Stimulated activated CD8-positive, alpha-beta memory T cell treated with anti-CD3 and anti-CD28 coated beads, Interleukin-12 subunit alpha, Interleukin-12 subunit beta, amount 100 ng/mL, for 1 hour (primary cell): ENCODE measurements at regions not wholly inside any gene's neighbourhood (a gene's known extent, or its start where the extent isn't known, plus 50 kb on each side); places are given as distances from the start of the nearest gene placed in this dataset.

Source experiments
- DNase-seq: peaks from one replicate; pipeline ENCODE4 v3.0.0-alpha.2; 2020; ENCODE audit warnings: low read depth

DNA sequence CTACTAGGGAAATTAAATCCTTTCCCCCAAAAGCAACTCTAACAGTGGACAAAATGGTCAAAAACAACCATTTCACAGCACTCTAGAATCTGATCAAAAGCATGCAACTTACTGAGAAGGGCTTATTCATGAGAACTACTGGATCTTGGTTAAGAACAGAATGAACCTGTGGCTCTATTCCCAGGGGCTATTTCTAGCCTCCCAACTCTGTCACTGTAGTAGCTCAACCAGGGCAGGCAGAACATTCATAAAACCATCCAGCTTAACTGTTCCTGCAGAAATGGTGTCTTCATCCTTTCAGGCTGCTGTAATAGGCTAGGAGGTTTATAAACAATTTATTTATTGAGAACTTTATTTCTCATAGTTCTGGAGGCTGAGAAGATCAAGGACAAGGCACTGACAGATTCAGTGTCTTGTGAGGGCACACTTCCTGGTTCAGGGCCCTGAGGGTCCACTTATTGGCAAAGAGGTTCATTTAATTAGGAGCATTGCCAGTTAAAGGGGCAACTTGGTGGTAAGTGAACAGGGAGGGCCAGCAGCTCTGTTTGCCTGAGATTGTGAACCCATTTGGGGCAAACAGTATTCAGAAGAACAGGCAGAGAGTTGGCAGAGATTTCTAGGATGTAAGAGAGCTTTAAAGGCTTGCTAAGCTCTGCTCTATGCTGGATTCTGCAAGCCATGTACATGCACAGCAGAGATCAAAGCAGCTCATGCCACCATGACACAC lies 238.5 kb upstream of the FBXL7 start:
- no peak for DNase-seq

GRCh38 chr5:15260356-15261268 lies 239.4 kb upstream of the FBXL7 start:
- DNase-seq, result no peak

DNA sequence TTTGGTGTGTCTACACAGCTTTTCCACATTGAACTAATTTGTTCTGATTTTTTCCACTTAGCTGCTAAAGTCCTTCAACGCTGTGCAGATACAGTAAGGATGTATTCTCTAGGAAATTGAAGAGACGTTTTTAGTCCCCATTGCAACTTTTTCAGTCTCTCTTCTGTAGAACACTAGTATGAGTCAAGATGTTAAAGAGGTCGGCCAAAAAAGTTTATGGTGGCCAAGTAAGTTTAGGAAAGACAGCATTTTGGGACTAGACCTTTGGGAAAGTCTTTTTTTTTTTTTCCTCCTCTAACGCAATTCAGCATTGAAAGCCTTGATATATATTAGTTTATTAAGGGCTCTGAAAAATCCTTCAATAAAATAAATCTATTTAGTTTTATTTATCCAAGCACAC lies 243.5 kb upstream of the FBXL7 start:
- no peak for DNase-seq

GRCh38 chr5:15255576-15255975 lies 244.4 kb upstream of the FBXL7 start:
- no peak for DNase-seq

- no peak for DNase-seq
These were observed 245.4 kb upstream of the FBXL7 start for GRCh38 chr5:15254607-15255006.

- no peak for DNase-seq
These were observed 247.6 kb upstream of the FBXL7 start for GRCh38 chr5:15252331-15252730.

DNA sequence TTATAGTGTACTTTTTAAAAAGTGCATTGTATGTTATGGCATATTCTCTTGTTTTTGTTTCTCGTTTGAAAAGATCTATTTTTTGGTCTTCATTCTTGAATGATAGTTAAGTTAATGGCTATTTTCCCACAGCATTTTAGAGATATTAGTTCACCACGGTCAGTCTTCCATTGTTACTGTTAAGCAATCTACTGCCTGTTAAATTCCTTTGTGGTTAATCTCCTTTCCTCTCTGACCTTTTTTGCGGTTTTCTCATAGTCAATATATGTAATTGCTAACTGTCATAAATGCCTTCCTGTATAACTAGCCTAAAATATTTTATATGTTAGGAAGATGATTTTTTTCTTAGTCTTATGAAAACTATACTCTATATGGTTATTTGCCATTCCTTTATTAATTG lies 250.8 kb upstream of the FBXL7 start:
- DNase-seq, result no peak

- no peak for DNase-seq
These were observed 251.2 kb upstream of the FBXL7 start for GRCh38 chr5:15248731-15249130.

- no peak for DNase-seq
These were observed 254.1 kb upstream of the FBXL7 start for GRCh38 chr5:15245913-15246312.

DNA sequence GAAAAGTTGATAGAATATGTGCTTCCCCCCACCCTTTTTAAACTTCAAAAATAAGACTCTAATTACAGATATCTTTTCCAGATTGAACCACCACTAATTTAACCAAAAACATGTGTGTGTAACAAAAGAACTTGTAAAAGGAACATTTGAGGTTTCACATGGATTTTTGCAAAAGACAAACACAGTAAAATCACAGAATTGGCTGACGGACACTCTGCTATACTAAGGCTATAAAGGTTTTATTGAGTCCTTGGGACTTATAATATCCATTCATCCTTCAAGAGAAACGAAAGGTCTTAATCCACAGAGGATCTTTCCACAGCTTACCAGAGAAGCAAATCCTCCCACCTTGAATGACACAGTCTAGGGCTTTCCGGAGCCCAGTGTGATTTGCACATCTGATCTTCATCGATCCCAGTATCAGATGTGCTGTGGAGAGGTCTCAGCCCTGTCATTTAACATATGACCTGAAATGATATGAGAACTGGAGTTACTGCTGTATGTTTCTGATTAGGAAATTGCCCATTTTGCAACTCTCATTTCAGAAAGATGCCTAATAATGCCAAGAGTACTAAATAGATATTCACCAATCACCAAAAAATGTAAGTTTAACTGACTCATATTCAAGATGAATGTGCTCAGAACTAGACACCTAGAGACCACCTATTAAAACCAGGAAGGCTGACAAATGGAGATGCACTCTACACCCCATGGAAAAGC lies 256.5 kb upstream of the FBXL7 start:
- DNase-seq, result no peak

- no peak for DNase-seq
These were observed 258.7 kb upstream of the FBXL7 start for GRCh38 chr5:15241216-15241821.

- no peak for DNase-seq
These were observed 262.0 kb upstream of the FBXL7 start for GRCh38 chr5:15238006-15238405.

DNA sequence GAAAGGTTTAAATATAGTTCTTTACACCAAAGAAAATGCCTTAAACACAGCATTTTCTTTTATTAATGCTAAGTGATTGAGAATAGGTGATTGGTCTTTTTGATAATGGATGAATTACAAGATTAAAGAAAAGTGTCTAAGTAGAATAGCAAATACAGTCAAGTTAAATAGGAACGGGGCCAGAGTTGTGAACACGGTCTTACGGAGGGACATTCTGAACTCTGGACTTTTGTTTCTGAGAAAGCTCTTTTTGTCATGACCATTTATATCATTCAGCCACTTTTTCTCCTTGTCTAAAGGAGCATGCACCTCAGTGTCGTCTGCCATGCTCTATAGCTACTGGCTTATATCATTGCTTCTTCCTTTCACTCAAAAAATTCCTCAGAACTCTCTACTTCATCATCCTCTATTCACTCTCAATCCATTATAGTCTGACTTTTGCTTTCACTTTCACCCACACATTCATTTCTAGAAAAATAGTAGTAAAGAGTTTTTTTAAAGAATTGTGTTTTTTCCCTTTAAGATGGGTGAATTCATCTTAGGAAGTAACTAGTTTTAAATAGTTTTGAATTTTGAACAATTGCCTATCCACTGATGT lies 263.0 kb upstream of the FBXL7 start:
- no peak for DNase-seq

DNA sequence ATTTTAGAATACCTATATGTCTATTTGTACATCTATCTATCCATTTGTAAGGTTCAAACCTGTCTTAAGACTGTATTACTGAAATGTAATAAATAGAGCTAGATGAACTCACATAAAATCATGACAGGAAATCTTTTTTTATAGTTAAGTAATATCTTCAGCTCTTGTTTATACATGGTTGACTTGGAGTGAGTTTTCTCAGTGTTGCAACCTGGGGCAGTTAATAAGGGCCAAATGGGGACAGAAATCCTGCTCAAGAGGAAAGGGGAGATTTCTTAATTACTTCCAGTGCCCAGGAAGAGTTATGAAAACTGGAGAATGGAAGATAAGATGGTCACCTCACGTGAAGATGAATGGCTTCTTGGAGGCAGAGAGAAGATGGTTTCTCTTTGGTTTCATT lies 265.1 kb upstream of the FBXL7 start:
- no peak for DNase-seq

DNA sequence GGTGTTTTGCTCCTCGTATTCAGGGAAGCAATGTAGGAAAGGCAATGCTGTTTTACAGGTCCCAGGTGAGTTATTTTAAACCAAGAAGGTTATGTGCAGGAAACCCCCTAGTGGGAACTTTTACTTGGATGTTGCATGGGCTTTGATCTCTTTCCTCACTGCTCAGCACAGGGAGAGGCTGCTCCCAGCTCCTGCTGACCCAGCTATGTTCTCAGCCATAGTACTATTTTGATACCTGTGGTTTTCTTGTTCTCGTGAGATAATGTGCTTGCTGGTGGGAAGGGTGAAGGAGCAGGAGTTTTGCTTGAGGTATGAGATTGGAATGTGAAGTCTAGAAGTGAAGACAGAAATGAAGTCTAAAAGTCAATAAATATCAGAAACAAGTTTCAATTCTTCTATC lies 265.6 kb upstream of the FBXL7 start:
- DNase-seq, result no peak

- DNase-seq, result no peak
These were observed 266.4 kb upstream of the FBXL7 start for GRCh38 chr5:15233566-15233965.

GRCh38 chr5:15222156-15222555 lies 277.8 kb upstream of the FBXL7 start:
- no peak for DNase-seq

GRCh38 chr5:15220642-15221173 lies 279.3 kb upstream of the FBXL7 start:
- no peak for DNase-seq

GRCh38 chr5:15215056-15215455 lies 284.9 kb upstream of the FBXL7 start:
- no peak for DNase-seq

DNA sequence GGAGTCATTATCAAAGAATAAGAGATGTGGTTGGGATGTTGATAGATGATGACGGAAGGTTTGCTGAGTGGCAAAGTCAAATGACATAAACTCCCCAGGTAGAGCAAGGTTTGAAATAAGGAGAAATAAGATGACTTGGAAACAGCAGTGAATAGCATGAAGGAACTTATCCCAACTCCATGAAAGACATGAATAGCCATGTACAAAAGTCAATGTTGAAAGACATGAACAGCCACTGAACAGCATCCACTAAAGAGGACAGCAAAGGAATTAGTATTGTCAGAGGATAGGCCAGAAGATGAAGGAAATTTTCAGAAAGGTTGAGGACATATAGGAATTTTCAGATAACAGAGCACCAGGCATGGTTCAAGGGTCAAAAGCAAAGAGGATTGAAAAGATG lies 286.0 kb upstream of the FBXL7 start:
- DNase-seq, result no peak

DNA sequence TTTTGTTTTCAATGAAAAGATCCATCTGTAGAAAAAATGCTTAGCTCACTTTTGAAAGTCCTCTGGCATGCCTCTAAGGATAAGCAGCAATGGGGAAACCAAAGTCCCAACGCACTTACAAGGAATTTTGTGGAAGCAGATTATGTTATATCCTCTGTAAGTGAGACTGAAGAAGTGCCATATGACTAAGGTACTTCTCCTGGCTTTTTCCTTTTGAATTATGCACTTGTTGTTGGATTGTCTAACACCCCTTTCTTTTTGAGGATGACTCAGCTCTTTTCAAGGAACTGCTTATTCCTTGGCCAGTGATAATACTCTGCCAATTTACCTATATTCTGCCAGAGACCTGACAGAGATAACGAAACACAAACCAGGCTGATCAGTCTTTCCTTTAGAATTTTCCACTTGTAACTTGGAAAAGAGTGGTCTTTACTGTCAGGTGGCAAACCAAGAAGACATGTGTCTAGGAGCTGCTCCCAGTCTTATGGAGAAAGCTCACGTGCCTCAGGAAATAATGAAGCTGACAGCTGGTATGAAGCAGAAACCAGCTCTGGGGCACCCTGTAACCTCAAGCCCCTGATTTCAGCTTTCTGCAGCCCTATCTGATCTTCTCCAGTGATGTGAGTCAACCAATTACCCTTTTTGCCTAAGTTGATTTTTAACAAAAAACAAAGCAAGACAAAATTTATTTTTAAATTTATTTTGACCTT lies 290.8 kb upstream of the FBXL7 start:
- no peak for DNase-seq
